ENCODE measurements at regions not wholly inside any gene's neighbourhood (a gene's known extent, or its start where the extent isn't known, plus 50 kb on each side); places are given as distances from the start of the nearest gene placed in this dataset.

DNA sequence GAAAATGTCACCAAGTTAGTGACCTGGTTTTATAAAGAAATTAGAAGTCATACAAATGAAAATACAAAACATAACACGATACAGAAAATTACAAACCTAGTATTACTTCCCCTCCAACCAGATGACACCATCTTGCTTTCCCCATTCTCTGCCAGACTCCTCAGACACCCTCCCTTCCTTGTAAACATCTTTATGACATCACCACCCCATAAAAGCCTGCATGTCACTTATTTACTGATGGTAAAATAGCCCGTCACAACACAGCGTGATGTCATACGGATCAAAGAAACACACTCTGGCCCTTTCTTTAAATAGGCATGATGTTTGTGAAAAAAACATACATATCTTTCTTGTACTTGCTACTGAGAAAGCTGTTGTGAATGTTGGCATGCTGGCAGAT, 254.8 kb upstream of the SOX11 start:
- Histone ChIP-seq H3K36me3 (replicated peaks; ENCODE audit: low read depth, low read length) (no peaks in the 10 kb centered on the region), H3K9me3 (ENCODE audit: insufficient read depth, low read length) (no peaks in the 10 kb centered on the region), H3K27me3 (ENCODE audit: low read depth, low read length) (no peaks in the 10 kb centered on the region), H3K27ac (ENCODE audit: low read length) (no peak overlapping the region), H3K4me2 (ENCODE audit: low read length) (no peak overlapping the region), H3K79me2 (ENCODE audit: low read length) (no peaks in the 10 kb centered on the region), H2AFZ (ENCODE audit: low read depth, low read length) (no peak overlapping the region), H3K4me3 (ENCODE audit: low read length) (no peak overlapping the region), H4K20me1 (ENCODE audit: insufficient read depth, low read length) (no peaks in the 10 kb centered on the region), H3K9ac (ENCODE audit: low read length) (no peak overlapping the region), H3K4me1 (ENCODE audit: low read length) (no peaks in the 10 kb centered on the region)
- TF ChIP-seq EZH2phosphoT487 (IDR thresholded peaks at IDR 0.05; ENCODE audit: low read depth) (no peak), CTCF (IDR thresholded peaks at IDR 0.05; ENCODE audit: low read depth, low read length) (no peak)

- Histone ChIP-seq H3K27ac (ENCODE audit: low read length) (no peak overlapping the region), H4K20me1 (ENCODE audit: insufficient read depth, low read length) (no peaks in the 10 kb centered on the region), H3K4me1 (ENCODE audit: low read length) (no peaks in the 10 kb centered on the region), H3K4me3 (ENCODE audit: low read length) (no peak overlapping the region), H3K9me3 (ENCODE audit: insufficient read depth, low read length) (no peaks in the 10 kb centered on the region), H3K4me2 (ENCODE audit: low read length) (no peak overlapping the region), H3K9ac (ENCODE audit: low read length) (no peak overlapping the region), H3K36me3 (replicated peaks; ENCODE audit: low read depth, low read length) (no peaks in the 10 kb centered on the region), H3K79me2 (ENCODE audit: low read length) (no peaks in the 10 kb centered on the region), H2AFZ (ENCODE audit: low read depth, low read length) (no peak overlapping the region), H3K27me3 (ENCODE audit: low read depth, low read length) (no peaks in the 10 kb centered on the region)
- TF ChIP-seq EZH2phosphoT487 (IDR thresholded peaks at IDR 0.05; ENCODE audit: low read depth) (no peak), CTCF (IDR thresholded peaks at IDR 0.05; ENCODE audit: low read depth, low read length) (no peak)
Observed at GRCh38 chr2:5440174-5440573, 252.0 kb upstream of the SOX11 start.

DNA sequence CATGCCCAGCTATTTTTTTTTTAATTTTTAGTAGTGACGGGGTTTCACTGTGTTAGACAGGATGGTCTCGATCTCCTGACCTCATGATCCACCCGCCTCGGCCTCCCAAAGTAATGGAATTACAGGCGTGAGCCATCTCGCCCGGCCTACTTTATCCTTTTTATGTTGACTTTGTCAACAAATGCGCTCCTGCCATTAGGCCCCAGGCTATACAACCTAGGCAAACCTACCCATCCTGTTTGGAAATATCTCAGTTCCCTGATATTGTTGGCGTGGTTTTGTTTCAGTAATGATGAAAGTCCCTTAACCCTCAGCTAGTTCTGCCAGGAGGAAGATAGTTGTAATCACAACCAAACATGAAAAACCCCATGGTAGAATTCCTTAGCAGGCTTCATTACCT, 249.4 kb upstream of the SOX11 start:
- no peak overlapping the region for H3K9ac ChIP-seq (ENCODE audit: low read length)
- H3K36me3 ChIP-seq (replicated peaks; ENCODE audit: low read depth, low read length): no peaks in the 10 kb centered on the region
- no peaks in the 10 kb centered on the region for H3K9me3 ChIP-seq (ENCODE audit: insufficient read depth, low read length)
- H2AFZ ChIP-seq (ENCODE audit: low read depth, low read length): no peak overlapping the region
- TF ChIP-seq CTCF (IDR thresholded peaks at IDR 0.05; ENCODE audit: low read depth, low read length) (no peak), EZH2phosphoT487 (IDR thresholded peaks at IDR 0.05; ENCODE audit: low read depth) (no peak)
- no peaks in the 10 kb centered on the region for H3K4me1 ChIP-seq (ENCODE audit: low read length)
- no peaks in the 10 kb centered on the region for H3K79me2 ChIP-seq (ENCODE audit: low read length)
- no peak overlapping the region for H3K4me2 ChIP-seq (ENCODE audit: low read length)
- no peak overlapping the region for H3K4me3 ChIP-seq (ENCODE audit: low read length)
- no peaks in the 10 kb centered on the region for H4K20me1 ChIP-seq (ENCODE audit: insufficient read depth, low read length)
- no peak overlapping the region for H3K27ac ChIP-seq (ENCODE audit: low read length)
- no peaks in the 10 kb centered on the region for H3K27me3 ChIP-seq (ENCODE audit: low read depth, low read length)

GRCh38 chr2:5444168-5444567, 248.0 kb upstream of the SOX11 start:
- H3K4me1 ChIP-seq (ENCODE audit: low read length): no peaks in the 10 kb centered on the region
- no peaks in the 10 kb centered on the region for H3K9me3 ChIP-seq (ENCODE audit: insufficient read depth, low read length)
- no peaks in the 10 kb centered on the region for H4K20me1 ChIP-seq (ENCODE audit: insufficient read depth, low read length)
- no peak for TF ChIP-seq EZH2phosphoT487 (IDR thresholded peaks at IDR 0.05; ENCODE audit: low read depth)
- no peak for TF ChIP-seq CTCF (IDR thresholded peaks at IDR 0.05; ENCODE audit: low read depth, low read length)
- H3K79me2 ChIP-seq (ENCODE audit: low read length): no peaks in the 10 kb centered on the region
- H3K27ac ChIP-seq (ENCODE audit: low read length): no peak overlapping the region
- H3K9ac ChIP-seq (ENCODE audit: low read length): no peak overlapping the region
- H3K27me3 ChIP-seq (ENCODE audit: low read depth, low read length): no peaks in the 10 kb centered on the region
- H3K4me2 ChIP-seq (ENCODE audit: low read length): no peak overlapping the region
- no peak overlapping the region for H2AFZ ChIP-seq (ENCODE audit: low read depth, low read length)
- no peak overlapping the region for H3K4me3 ChIP-seq (ENCODE audit: low read length)
- H3K36me3 ChIP-seq (replicated peaks; ENCODE audit: low read depth, low read length): no peaks in the 10 kb centered on the region

Data from OCI-LY3 (cell line).